Hepatocyte (in vitro differentiated cells): ENCODE measurements at regions not wholly inside any gene's neighbourhood (a gene's known extent, or its start where the extent isn't known, plus 50 kb on each side); places are given as distances from the start of the nearest gene placed in this dataset.

Experiments used
- DNase-seq: peaks from one replicate; pipeline ENCODE4 v3.0.0-alpha.2; 2016; ENCODE audit warnings: low spot score
- H2AFZ ChIP-seq: fragments of 200-600 bp; sonication (generic); 2 replicates; pipeline ENCODE4 v1.6.0; 2016; ENCODE audit warnings: antibody characterized with exemption, mild to moderate bottlenecking
- H3K27ac ChIP-seq: fragments of 200-600 bp; sonication (generic); 2 replicates; pipeline ENCODE4 v1.5.1; 2016; ENCODE audit warnings: mild to moderate bottlenecking
- H3K27me3 ChIP-seq: fragments of 200-600 bp; sonication (generic); 2 replicates; pipeline ENCODE4 v1.6.1; 2016
- H3K36me3 ChIP-seq: fragments of 200-600 bp; sonication (generic); replicated peaks from 2 replicates; pipeline ENCODE4 v1.5.1; 2016; ENCODE audit warnings: low read depth; ENCODE audit not compliant: insufficient read depth
- H3K4me1 ChIP-seq: fragments of 200-600 bp; sonication (generic); 2 replicates; pipeline ENCODE4 v1.5.1; 2016; ENCODE audit warnings: mild to moderate bottlenecking, moderate library complexity; ENCODE audit not compliant: insufficient read depth
- H3K4me2 ChIP-seq: fragments of 200-600 bp; sonication (generic); 2 replicates; pipeline ENCODE4 v1.6.0; 2016
- H3K4me3 ChIP-seq: fragments of 200-600 bp; sonication (generic); 2 replicates; pipeline ENCODE4 v1.5.1; 2016; ENCODE audit warnings: mild to moderate bottlenecking
- H3K79me2 ChIP-seq: fragments of 200-600 bp; sonication (generic); 2 replicates; pipeline ENCODE4 v1.6.0; 2017; ENCODE audit warnings: mild to moderate bottlenecking
- H3K9me2 ChIP-seq: fragments of 200-600 bp; sonication (generic); replicated peaks from 2 replicates; pipeline ENCODE4 v1.6.0; 2017; ENCODE audit warnings: mild to moderate bottlenecking; ENCODE audit not compliant: insufficient read depth
- H3K9me3 ChIP-seq: fragments of 200-600 bp; sonication (generic); 2 replicates; pipeline ENCODE4 v1.5.1; 2016; ENCODE audit warnings: low read depth, mild to moderate bottlenecking
- H4K20me1 ChIP-seq: fragments of 200-600 bp; sonication (generic); 2 replicates; pipeline ENCODE4 v1.6.0; 2016; ENCODE audit warnings: mild to moderate bottlenecking; ENCODE audit not compliant: insufficient read depth, poor library complexity, severe bottlenecking
- CTCF ChIP-seq: fragments of 200-600 bp; sonication (generic); IDR thresholded peaks from 2 replicates; pipeline ENCODE4 v1.5.1; 2016; ENCODE audit warnings: antibody characterized with exemption, mild to moderate bottlenecking; ENCODE audit not compliant: poor library complexity
- EZH2 ChIP-seq: fragments of 200-600 bp; sonication (generic); IDR thresholded peaks from 2 replicates; pipeline ENCODE4 v1.6.1; 2016; ENCODE audit warnings: antibody characterized with exemption, mild to moderate bottlenecking, borderline replicate concordance
- EZH2phosphoT487 ChIP-seq: fragments of 200-600 bp; sonication (generic); IDR thresholded peaks from one replicate; pipeline ENCODE4 v1.6.1; 2018; ENCODE audit warnings: antibody characterized with exemption, mild to moderate bottlenecking, low read depth, moderate library complexity; ENCODE audit not compliant: unreplicated experiment, severe bottlenecking
- WGBS: methylation state at CpG from one replicate; pipeline ENCODE4 v1.1.6; 2016; ENCODE audit warnings: low lambda C conversion rate; ENCODE audit errors: missing lambda C conversion rate; 5-methylcytosine and 5-hydroxymethylcytosine counted together

DNA sequence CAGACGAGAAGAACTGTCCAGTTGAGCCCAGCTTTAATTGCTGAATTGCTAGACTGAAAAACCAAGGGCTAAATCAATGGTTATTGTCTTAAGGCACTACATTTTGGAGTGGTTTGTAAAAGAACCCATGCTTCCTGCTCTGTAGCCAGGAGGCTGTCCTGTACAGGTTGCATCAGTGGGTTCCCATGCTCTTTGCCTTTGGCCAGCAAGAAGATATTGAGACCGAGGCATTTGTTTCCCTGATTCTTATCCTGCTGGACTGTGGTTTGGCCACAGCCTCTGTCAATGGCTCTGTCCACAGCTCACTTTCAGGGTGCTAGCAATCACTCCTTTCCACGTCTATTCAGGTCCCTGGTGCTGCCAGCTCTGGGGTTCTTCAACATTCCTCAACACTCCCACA lies 89.6 kb downstream of the FAM43A start:
- Histone ChIP-seq H3K36me3 (no peaks in the 10 kb centered on the region), H3K4me2 (no peak overlapping the region), H3K9me3 (no peaks in the 10 kb centered on the region), H3K79me2 (no peaks in the 10 kb centered on the region), H2AFZ (no peak overlapping the region), H3K27me3 (no peaks in the 10 kb centered on the region), H3K4me3 (no peak overlapping the region), H3K27ac (no peak overlapping the region), H3K4me1 (peaks cover 14% of the 10 kb centered on the region), H3K9me2 (no peaks in the 10 kb centered on the region), H4K20me1 (no peaks in the 10 kb centered on the region)
- WGBS: 72% methylated on average over 3 of the region's 3 CpGs
- no peak for TF ChIP-seq CTCF
- no peak for DNase-seq

DNA sequence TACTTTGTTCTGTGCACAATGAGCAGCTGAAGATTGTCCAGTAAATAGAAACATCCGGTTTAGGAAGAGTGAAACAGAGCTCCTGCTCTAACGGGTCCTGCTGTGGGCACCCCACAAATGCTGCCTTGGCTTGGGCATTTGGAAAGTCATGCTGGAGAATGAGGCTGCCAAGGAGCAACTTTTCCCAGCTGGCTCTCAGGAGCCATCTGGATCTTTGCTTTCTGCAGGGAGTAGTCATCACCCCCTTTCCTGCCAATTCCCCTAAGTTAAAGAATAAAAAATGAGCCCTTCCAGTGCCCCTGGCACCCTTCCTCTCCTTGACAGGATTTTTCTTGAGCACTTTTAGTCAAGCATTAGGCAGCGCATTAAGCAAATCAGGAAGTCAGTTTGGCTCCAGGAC lies 90.0 kb downstream of the FAM43A start:
- no peak overlapping the region for H3K4me3 ChIP-seq
- no peak for TF ChIP-seq EZH2
- no peak for TF ChIP-seq EZH2phosphoT487
- no peak for TF ChIP-seq CTCF
- DNase-seq: no peak
- no peak overlapping the region for H3K4me2 ChIP-seq
- H3K27me3 ChIP-seq: no peaks in the 10 kb centered on the region
- no peaks in the 10 kb centered on the region for H3K9me3 ChIP-seq
- no peaks in the 10 kb centered on the region for H3K9me2 ChIP-seq
- no peaks in the 10 kb centered on the region for H3K79me2 ChIP-seq
- WGBS: 89% methylated on average over 3 of the region's 3 CpGs
- H3K27ac ChIP-seq: no peak overlapping the region
- H2AFZ ChIP-seq: no peak overlapping the region
- no peaks in the 10 kb centered on the region for H4K20me1 ChIP-seq
- peaks cover 14% of the 10 kb centered on the region for H3K4me1 ChIP-seq
- no peaks in the 10 kb centered on the region for H3K36me3 ChIP-seq

- no peak overlapping the region for H3K4me3 ChIP-seq
- no peaks in the 10 kb centered on the region for H3K27me3 ChIP-seq
- H3K9me3 ChIP-seq: no peaks in the 10 kb centered on the region
- H3K4me1 ChIP-seq: peaks cover 13% of the 10 kb centered on the region
- H3K4me2 ChIP-seq: no peak overlapping the region
- H2AFZ ChIP-seq: no peak overlapping the region
- H3K79me2 ChIP-seq: no peaks in the 10 kb centered on the region
- H4K20me1 ChIP-seq: no peaks in the 10 kb centered on the region
- H3K36me3 ChIP-seq: no peaks in the 10 kb centered on the region
- no peak for DNase-seq
- TF ChIP-seq CTCF: no peak
- no peak for TF ChIP-seq EZH2phosphoT487
- TF ChIP-seq EZH2: no peak
- no peaks in the 10 kb centered on the region for H3K9me2 ChIP-seq
- H3K27ac ChIP-seq: no peak overlapping the region
- WGBS: 74% methylated on average over 5 of the region's 5 CpGs
These were observed 92.0 kb downstream of the FAM43A start for GRCh38 chr3:194777729-194778128.

DNA sequence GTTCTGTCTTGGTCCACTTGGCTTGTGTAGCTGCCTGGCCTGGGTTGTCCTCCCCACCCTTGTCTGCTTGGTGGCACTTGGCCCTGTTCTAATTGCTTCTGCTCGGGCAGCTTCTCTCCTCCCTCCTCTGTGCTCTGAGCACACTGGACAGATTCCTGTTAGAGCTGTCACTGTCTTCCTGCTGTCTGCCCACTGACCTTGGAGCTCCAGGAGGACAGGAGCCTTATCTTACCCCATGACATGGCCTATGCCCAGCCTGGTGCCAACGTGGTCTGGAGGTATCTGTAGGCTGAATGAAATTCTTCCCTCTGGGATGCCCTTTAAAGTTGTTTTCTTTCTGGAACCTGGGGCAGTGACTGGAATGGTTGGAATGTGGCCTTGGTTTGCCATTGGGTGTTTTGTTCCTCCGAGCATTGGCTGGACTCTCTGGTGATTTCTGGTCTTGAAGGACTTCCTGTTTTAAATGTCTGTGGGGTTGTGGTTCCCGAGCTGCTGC lies 94.1 kb downstream of the FAM43A start:
- H3K4me3 ChIP-seq: no peak overlapping the region
- no peak overlapping the region for H3K4me2 ChIP-seq
- H3K27ac ChIP-seq: no peak overlapping the region
- no peaks in the 10 kb centered on the region for H3K9me3 ChIP-seq
- no peaks in the 10 kb centered on the region for H4K20me1 ChIP-seq
- no peaks in the 10 kb centered on the region for H3K79me2 ChIP-seq
- H3K36me3 ChIP-seq: no peaks in the 10 kb centered on the region
- H3K4me1 ChIP-seq: no peaks in the 10 kb centered on the region
- no peak for DNase-seq
- TF ChIP-seq EZH2: no peak
- TF ChIP-seq EZH2phosphoT487: no peak
- no peak for TF ChIP-seq CTCF
- 73% methylated on average over 4 of the region's 4 CpGs for WGBS
- H3K9me2 ChIP-seq: no peaks in the 10 kb centered on the region
- no peak overlapping the region for H2AFZ ChIP-seq
- H3K27me3 ChIP-seq: no peaks in the 10 kb centered on the region
